Myocyte (in vitro differentiated cells): ENCODE measurements at regions not wholly inside any gene's neighbourhood (a gene's known extent, or its start where the extent isn't known, plus 50 kb on each side); places are given as distances from the start of the nearest gene placed in this dataset.
"Not testable (repeated sequence)": the region's sequence is repeated elsewhere in the genome, so short reads cannot be mapped to it uniquely, and the experiment has no call there.

Experiments used
- DNase-seq: peaks from one replicate; pipeline ENCODE4 v3.0.0-alpha.2; 2012; ENCODE audit warnings: low read depth

DNA sequence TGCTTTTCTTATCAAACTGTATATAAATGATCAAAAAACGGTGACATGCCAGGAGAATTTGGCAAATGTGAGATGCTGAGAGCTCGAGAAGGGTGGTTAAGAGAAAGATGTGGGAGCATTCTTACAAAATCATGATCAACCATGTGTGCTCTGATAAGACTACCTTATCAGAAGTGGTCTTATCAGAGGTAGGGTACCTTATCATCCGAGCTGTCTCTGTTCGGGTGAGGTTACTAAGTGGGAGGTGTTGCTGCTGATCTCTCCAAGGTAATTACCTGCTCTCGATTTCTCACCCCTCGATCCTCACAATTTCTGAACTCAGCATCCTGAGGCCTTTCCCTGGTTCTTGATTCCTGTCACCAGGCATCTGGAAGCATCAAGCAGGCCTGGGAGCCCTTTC, 813.0 kb upstream of the ID2 start:
- DNase-seq: no peak

DNA sequence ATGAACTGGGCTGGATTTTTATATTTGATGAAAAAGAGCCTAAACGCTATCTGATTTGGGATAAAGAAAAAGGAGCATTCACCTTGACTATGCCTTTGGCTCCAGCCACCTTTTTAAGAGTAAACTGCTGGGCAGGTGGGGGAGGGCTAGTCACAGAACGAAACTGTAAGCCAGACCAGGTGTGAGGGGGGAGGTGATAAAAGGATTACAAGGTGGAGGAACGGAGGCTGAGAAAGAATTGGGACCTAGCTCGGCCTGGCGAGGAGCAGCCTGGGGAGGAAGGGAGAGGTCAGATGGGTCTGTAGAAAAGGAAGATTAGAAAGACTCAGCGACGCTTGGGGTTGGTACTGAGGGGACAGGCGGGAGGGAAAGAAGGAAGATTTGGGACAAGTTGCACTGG, 805.4 kb upstream of the ID2 start:
- DNase-seq: not testable (repeated sequence)

DNA sequence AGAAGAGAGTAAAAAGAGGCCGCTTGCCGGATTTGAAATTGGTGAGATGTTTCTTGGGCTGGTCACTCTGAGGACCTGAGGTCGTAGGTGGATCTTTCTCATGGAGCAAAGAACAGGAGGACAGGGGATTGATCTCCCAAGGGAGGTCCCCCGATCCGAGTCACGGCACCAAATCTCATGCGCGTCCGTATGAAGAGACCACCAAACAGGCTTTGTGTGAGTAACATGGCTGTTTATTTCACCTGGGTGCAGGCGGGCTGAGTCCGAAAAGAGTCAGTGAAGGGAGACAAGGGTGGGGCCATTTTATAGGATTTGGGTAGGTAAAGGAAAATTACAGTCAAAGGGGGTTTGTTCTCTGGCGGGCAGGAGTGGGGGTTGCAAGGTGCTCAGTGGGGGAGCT, 803.6 kb upstream of the ID2 start:
- DNase-seq: not testable (repeated sequence)

DNA sequence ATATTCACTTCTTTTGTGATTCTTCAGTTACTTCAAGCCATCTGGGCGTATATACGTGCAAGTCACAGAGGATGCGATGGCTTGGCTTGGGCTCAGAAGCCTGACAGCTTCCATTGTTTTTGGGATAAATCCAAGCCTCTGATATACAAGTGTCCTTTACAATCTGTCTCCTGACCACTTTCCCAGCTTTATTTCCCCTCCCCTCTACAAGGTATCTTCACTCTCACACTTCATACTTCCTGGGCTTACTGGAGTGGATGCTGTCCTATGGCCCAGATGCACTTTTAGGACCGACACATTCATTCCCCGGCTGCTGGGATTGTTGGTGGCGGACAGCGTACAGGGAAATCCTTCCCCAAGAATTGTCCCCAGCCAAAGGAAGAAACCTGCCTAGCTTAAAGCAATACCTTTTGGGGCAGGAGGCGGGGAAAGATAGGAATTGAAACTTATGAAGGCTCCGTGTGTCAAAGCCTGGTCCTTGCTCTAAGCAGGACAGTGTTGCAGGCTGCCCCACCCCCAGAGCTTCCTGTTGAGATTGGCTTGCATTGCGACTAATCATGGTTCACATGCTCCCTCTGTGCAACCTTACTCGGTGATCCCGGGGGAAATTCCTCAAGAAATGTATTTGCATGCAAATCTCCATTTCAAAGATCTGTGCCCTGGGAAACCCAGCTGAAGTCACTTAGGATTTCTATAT, 802.9 kb upstream of the ID2 start:
- no peak for DNase-seq

DNA sequence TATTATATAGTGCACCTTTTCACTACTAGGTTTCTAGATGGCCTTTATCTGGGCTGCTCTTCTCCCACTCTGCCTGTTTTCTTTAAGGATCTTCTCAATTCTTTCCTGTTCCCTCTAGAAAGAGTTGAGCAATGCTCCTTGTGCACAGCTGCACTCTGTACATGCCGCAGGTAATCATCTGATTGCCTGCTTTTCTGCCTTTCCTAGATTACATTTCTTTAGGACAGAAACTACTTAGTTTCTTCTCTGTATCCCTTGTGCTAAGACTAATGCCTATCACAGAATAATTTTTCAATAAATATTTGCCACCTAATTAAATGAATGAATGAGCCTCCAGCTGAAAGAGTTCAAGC, 802.4 kb upstream of the ID2 start:
- no peak for DNase-seq

DNA sequence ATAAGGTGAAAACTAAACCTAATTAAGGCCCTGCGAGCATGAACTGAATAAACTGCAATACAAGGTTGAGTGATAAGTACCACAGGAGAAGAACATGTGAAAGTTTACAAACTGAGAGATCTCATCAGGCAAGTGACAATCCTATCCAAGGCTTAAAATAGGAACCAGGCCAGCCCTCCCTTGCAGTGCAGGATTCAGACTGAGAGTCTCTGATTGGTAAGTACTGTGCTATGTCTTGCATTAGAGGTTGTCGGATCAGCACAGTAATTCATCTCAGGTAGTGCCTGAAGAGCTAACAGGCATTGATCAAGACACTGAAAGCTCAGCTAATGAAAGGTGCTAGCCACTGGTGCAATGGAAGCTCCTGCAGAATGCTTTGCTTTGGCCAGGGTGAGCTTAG, 801.7 kb upstream of the ID2 start:
- no peak for DNase-seq

DNA sequence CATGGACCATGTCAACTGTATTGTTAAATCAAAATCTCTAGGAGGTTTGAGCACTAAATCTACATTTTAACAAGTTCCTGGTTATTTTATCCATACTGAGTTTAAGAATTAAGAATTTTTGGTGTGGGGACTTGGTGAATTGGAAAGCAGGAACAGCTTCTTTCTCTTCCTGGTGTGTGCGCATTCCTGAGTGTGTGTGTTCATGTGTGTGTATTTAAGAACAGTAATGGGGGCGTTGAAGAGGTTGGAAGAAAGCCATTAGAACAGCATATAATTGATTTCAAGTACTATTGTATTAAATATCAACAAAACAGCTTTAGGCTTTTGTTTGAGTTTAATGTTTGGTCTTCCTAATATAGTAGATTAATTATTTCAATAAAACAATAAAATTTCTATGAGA, 801.3 kb upstream of the ID2 start:
- DNase-seq: no peak

DNA sequence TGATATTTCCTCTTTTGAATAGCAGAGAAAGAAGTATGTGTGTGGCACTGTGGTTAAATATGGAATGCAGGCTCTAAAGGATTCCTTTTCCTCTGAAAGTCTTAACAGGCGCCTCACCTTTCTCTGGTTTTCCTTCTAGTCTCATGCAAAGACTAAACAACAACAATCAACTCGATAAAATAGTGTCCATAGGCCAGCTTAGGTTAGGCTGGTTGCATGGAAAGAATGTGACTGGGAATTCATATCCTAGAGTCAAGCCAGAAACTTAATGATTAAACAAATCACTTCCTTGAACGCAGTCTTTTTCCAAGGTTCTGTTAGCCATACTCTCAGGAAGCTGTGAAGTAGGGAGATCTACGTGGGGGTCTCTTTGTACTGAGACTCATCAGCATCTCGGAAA, 800.8 kb upstream of the ID2 start:
- no peak for DNase-seq

DNA sequence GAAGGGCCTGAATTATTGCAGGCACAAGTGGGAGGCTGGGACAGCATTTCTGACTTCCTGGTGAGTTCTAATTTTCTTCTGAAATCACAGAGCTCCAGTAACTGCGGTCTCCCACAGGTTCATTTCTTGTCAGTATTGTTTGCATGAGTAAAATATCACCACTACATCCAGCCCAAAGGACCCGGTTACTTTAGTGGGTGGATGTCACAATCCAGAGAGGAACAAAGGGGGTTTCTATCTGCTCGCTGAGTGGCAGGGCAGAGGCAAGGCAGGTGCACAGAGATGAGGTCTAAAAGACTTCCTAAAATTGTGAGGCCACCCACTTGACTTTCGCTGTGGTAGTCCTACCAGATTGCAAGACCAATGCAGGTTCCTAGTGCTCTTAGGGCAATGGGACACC, 800.4 kb upstream of the ID2 start:
- no peak for DNase-seq

DNA sequence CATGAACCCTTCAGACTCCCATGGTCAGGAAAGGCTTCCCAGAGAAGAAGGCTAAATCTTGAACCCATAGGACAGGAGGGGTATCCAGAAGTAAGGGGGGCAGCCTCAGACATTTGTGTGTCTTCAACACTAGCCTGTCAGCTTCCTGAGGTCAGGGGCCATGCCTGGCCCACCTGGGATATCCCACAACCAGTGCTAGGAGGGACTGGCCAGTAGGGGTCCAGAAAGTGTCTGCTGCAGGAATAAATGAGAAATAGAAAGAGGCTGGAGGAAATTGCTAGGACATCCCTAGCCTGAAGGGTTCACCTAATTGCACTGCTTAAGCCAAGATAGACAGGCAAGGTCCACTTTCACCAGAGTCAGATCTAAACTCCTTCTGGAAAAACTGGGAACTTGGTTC, 799.6 kb upstream of the ID2 start:
- no peak for DNase-seq

DNA sequence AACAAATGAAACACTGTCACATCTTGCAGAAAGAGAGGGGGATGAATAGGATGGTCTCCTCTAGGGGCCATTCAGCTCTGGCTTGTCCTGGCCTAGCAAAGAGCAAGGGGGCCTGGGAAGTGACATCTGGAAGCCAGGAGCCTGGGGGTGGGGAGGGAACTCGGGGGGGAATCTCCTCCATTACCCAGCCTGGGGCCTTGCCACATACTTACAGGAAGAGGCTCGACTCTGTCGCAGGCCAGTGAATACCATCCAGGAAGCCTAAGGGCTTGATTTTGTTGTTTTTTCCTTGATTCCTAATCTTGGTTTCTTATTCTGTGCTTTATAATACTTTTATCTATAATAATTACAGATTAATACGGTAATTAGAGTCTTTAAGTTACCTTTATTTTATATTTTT, 797.5 kb upstream of the ID2 start:
- no peak for DNase-seq

DNA sequence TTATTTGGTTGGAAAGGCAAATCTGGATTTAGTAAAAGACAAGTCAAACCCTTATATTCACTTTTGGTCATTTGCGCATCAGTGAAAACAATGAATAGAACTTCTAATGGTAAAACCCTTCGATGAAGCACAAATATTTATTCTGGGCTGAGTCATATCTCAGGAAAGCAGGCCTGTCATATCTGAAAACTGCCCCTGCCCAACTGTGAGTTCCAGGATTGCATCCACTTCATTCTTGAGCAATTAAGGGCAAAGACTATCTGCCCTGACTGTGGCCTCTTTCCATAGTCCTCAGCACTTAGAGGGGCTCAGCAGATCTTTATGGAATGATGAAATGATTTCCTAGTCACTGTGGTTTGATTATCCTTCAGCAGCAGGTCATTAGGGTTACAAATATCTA, 795.2 kb upstream of the ID2 start:
- DNase-seq: no peak

DNA sequence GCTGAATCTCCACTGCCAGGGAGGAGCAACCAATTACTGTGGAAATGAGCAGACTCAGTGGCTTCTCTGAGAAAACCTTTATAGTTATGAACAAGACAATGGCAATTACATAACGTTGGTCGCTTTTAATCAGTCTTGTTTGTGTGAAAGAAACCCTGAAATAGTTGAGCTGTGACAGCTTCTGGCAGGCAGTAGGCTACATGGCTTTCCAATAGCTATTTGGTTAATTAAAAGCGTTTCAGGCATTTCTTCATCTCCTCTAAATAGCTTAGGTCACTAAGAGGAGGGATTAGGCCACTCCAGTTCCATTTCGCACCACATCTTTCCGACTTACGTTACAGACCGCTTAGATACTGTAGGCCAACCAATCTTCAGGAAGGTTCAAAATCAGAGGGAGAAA, 794.4 kb upstream of the ID2 start:
- no peak for DNase-seq

DNA sequence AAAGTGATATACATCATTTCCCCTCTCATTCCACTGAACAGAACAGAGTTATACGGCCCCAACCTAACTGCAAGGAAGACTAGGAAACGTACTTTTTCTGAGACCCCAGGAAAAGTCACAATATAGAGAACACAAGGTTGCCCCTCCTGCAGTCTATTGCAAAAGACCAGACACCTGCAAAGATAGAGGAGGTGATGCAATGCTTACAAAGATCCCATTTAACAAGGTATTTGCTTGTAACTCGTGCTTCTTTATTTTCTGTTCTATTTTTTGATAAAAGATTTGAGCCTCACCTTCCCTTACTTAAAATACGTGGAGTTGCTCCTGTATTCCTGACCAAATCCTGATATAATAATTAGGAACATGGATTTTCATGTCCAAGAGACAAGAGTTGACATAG, 793.0 kb upstream of the ID2 start:
- DNase-seq: no peak

DNA sequence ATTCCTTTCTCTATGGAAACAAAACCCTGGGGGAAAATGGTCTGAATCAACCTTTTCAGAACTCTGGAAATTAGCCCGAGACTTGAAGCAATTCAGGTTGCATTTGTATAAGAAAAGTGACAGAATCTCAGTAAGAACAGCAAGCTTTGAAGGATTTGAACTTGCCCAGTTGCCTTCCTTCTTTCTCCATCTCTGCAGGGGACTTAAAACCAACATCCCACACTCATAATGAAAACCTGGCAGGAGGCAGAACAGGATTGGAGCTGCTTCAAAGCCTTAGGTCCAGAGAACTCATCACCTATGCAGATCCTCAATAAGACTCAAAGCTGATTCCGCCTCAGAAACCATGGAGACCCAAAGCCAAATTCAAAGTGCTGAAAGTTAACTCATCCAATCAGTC, 790.5 kb upstream of the ID2 start:
- DNase-seq: no peak

DNA sequence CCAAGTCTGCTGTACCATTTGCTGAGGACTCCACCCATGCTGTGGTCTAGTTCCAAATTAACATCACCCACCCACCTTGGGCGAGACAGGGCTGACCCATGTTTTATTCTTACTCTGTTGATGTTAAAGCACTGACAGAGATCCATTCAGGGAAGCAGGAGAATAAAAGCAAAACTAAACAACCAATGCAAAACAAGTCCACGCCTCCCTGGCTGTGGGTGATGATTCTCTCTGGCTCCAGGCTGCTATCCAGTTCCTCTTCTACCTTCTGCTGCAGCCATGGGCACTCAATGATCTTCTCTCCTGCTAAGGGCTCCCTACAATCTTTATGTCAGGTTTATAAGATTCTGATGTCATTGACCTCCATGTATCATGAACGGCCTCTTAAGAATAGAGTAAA, 786.6 kb upstream of the ID2 start:
- DNase-seq: no peak

DNA sequence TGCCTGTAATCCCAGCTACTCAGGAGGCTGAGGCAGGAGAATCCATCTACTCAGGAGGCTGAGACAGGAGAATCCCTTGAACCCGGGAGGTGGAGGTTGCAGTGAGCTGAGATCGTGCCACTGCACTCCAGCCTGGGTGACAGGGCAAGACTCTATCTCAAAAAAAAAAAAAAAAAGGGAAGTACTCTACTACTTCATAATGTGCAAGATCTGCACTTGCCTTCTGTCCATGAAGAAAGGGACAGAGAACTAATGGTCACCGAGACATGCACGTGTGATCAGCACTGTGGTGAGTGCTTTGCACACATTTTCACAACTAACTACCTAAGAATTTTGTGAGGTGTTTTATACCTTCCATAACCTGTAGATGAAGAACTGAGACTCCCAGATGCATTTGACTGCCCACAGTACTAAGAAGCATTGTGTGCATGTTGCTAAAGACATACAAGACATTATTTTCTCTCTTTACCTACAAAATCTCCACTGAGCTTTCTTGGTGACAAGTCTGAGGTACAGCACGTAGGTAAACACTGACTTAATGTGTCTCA, 784.8 kb upstream of the ID2 start:
- no peak for DNase-seq

DNA sequence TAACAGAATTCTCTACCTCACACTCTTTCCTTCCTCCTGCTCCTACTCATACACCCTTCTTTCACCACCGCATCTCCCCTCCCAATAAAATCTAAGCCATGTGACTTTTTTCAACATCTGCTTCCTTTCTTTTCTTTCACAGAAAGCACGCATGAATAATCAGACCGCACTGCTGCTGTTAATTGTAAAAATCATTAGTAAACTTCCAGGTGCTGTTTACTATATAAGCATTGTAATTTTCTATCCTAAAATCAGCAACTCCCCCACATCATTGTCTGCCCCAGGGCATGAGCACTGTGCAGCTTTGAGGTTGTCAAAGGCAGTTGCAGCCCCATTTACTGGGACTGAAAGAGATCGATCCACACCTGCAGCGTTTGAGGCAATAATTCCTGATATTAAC, 782.6 kb upstream of the ID2 start:
- no peak for DNase-seq

DNA sequence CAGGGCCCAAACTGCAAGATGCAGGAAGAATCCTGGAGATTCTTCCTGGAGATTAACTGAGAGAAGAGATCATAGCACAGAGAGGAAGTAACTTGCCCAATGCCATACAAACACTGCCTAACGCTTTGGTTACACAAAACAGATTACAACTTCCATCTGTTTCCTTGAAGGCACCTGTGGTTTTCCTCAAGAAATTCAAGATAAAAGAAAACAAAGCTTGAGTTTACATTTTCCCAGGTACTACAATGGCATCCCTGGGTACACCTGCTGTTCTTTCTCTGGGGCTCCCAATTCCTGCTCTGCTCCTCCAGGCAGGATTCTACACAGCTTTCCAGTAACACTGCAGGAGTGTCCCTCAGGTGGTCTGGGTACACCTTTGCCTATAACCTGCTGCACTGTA, 781.9 kb upstream of the ID2 start:
- DNase-seq: no peak

DNA sequence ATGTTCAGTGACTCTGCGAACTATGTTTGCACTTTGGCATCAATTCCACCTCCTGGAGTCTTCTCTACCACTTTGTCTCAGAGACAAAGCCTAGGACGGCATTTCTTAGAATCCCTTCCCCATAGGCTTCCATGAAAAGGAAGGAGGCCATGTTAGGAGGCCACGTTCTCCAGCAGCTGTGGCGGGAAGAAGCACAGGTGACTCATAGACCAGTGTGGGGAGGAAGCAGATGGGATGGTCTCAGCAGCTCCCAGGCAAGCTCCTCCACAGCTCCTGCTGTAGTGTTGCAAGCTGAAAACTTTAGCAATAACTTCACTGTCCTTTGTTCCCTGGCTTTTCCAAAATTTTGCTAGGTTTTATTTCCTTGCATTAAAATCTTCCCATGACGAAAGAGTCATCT, 781.3 kb upstream of the ID2 start:
- DNase-seq: no peak

DNA sequence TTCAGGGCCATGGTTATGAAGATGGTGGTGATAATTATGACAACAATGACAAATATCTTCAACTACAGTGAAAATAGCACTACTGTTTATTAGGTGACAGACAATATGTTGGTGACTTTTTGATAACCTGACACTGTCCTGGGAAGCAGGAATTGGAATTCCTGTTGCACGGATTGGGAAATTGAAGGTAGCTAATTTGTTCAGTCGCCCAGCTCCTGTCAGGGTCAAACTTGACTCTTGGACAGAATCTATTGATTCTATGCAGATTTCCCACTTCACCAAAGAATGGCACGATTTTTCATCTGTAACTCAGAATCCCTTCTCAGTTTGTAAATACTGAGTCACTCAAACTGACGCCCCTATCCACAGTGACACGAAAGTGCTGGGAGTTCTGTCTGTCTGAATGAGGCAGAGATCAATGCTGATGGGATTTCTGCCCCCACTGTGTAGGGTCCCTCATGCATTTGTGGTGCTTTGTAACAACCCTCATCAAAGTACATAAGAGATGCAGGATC, 779.5 kb upstream of the ID2 start:
- DNase-seq: no peak

DNA sequence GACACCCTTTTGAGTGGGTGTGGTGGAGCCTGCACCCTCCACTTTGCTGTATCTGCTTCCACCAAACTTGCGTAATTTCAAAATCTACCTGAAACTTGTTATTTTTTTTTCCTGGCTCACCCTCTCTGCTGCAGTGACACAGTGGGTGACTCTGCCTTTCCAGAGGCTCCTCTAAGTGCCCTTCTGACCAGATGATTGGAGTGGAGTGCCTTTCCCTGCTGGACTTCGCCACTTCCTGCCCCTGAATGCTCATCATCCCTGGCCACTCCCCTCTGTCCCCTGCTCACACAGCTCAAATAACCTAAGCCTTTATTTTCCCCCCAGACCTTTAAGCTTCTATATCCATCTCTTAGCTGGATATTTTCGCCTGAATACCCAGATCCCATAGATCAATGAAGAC, 777.5 kb upstream of the ID2 start:
- no peak for DNase-seq

DNA sequence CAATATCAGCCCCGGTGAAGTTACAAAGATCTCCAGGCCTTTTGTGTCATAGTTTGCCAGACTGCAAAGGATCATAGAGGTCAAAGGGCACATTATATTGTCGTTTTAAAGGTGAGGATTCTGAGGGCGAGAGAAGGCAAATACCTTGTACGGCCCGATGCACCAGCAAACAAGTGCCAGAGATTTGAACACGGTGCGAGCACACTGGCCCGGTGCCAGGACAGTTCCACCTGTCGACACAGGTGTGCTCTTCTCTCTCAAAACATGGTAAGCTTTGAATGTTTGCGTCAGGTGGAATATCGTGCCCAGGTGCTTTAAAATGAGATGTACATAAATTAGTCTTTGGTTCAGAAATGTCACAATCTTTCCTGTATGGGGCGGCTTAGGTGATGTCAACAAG, 776.1 kb upstream of the ID2 start:
- no peak for DNase-seq

DNA sequence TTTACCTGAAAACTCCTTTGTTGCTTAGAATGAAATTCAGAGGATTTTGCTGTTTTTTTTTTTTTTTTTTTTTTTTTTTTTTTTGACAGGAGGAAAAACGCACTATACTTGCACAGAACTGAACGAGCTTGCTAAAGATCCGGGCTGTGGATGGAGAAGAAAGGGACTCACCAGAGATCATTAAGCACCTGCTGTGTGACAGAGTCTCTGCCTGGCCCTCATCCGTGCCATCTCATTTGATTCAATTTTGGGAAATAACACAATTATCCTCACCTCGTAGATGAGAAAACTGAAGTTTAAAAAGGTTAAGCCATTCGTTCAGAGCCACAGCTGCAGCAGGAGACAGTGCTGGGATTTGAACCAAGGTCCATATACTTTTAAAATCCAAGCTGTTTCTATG, 775.4 kb upstream of the ID2 start:
- no peak for DNase-seq
